T follicular helper cell (primary cell): ENCODE measurements at regions not wholly inside any gene's neighbourhood (a gene's known extent, or its start where the extent isn't known, plus 50 kb on each side); places are given as distances from the start of the nearest gene placed in this dataset.
"Not testable (repeated sequence)": the region's sequence is repeated elsewhere in the genome, so short reads cannot be mapped to it uniquely, and the experiment has no call there.

Experiments
- DNase-seq: peaks from one replicate; pipeline ENCODE4 v3.0.0-alpha.2; 2020; ENCODE audit warnings: low read depth

- DNase-seq = no peak
Observed at GRCh38 chr11:112650527-112650926, 310.7 kb upstream of the NCAM1 start.

- DNase-seq = no peak
Observed at GRCh38 chr11:112651386-112651785, 309.8 kb upstream of the NCAM1 start.

- DNase-seq = no peak
Observed at GRCh38 chr11:112652786-112653390, 308.3 kb upstream of the NCAM1 start.

GRCh38 chr11:112655371-112655770, 305.8 kb upstream of the NCAM1 start:
- DNase-seq = no peak

GRCh38 chr11:112656772-112657428, 304.3 kb upstream of the NCAM1 start:
- no peak for DNase-seq

- DNase-seq = no peak
Observed at GRCh38 chr11:112658431-112658878, 302.8 kb upstream of the NCAM1 start.

GRCh38 chr11:112661146-112661545, 300.1 kb upstream of the NCAM1 start:
- DNase-seq = no peak

GRCh38 chr11:112661571-112661970, 299.6 kb upstream of the NCAM1 start:
- no peak for DNase-seq

- DNase-seq = no peak
Observed at GRCh38 chr11:112662554-112662953, 298.7 kb upstream of the NCAM1 start.

- no peak for DNase-seq
Observed at GRCh38 chr11:112663947-112664634, 297.1 kb upstream of the NCAM1 start.

- DNase-seq = no peak
Observed at GRCh38 chr11:112665291-112665690, 295.9 kb upstream of the NCAM1 start.

GRCh38 chr11:112666253-112666652, 295.0 kb upstream of the NCAM1 start:
- DNase-seq = no peak

- no peak for DNase-seq
Observed at GRCh38 chr11:112670806-112671570, 290.2 kb upstream of the NCAM1 start.

- DNase-seq = not testable (repeated sequence)
Observed at GRCh38 chr11:112673401-112673800, 287.8 kb upstream of the NCAM1 start.

GRCh38 chr11:112685111-112685510, 276.1 kb upstream of the NCAM1 start:
- no peak for DNase-seq

- no peak for DNase-seq
Observed at GRCh38 chr11:112689851-112690250, 271.4 kb upstream of the NCAM1 start.

GRCh38 chr11:112693781-112694180, 267.4 kb upstream of the NCAM1 start:
- no peak for DNase-seq

GRCh38 chr11:112694245-112694644, 267.0 kb upstream of the NCAM1 start:
- no peak for DNase-seq

- DNase-seq = no peak
Observed at GRCh38 chr11:112694813-112695212, 266.4 kb upstream of the NCAM1 start.

- no peak for DNase-seq
Observed at GRCh38 chr11:112697391-112698178, 263.6 kb upstream of the NCAM1 start.

GRCh38 chr11:112705148-112705547, 256.1 kb upstream of the NCAM1 start:
- DNase-seq = no peak

GRCh38 chr11:112706863-112707262, 254.4 kb upstream of the NCAM1 start:
- no peak for DNase-seq
